DMS153 treated with DMSO at 0.1 percent for 48 hours (cell line): ENCODE measurements at regions not wholly inside any gene's neighbourhood (a gene's known extent, or its start where the extent isn't known, plus 50 kb on each side); places are given as distances from the start of the nearest gene placed in this dataset.

Source experiments
- DNase-seq: peaks from one replicate; lab custom pipeline; 2025; ENCODE audit not compliant: unreplicated experiment; lab: John Stamatoyannopoulos, UW

GRCh38 chr6:139608466-139609261 is 234.2 kb upstream of the CITED2 start:
- no peak for DNase-seq

- DNase-seq: no peak
These were observed 230.9 kb upstream of the CITED2 start for GRCh38 chr6:139605350-139605749.

DNA sequence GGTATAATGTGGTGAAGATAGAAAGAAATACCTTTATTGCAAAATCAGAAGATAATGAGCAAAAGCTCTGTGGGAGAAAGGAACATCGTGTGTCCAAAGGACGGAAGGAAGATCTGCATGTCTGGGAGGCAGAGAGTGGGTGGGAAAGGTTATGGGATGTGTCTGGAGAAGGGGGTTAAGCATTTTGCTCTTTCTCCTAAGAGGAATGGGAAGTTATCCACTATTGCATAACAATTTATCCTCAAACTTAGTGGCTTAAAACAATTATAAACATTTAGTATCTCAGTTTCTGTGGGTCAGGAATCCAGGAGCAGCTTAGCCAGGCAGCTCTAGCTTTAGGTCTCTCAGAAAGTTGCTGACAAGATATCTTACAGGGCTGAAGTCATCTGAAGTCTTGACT is 229.1 kb upstream of the CITED2 start:
- no peak for DNase-seq

- no peak for DNase-seq
These were observed 228.1 kb upstream of the CITED2 start for GRCh38 chr6:139602577-139602976.

DNA sequence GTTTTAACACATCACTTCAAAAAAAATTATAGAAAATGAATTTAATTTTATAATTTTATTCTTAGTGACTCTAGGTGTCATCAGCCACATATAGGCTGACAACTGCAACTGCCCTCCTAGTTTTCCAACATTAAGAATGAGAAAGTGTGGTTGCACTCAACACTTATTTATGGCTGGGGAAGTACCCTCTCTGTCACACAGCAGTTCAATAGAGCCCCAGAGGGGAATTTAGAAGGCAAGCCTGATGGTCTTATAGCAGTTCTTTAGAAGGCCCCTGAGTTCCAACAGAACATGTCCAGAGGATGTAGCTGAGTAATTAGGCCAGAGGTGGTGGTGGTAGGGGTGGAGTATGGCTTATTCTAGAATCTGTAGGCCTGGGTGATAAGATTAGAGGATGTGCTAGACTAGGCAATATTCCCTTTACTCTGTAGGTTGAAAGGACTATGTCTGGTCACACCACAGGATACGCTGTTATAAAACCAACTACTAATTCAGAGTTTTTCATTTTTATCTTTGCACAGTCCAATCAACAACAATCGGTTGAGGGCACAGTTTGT is 226.5 kb upstream of the CITED2 start:
- DNase-seq: no peak

DNA sequence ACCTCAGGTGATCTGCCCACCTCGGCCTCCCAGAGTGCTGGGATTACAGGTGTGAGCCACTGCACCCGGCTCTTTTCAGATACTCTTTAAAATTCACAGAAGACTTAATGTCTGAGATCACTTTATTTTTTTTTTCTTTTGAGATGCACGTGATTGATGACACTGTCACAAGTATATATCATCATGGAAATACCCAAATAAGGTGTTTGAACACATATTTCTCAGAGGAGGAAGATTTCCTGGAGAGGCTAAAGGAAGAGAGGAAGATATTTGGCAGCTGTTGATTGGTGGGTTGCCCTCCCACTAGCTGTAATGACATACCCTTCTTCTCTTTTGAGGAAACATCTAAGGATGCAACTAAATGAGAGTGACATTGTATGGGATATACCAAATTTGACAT is 225.9 kb upstream of the CITED2 start:
- no peak for DNase-seq

DNA sequence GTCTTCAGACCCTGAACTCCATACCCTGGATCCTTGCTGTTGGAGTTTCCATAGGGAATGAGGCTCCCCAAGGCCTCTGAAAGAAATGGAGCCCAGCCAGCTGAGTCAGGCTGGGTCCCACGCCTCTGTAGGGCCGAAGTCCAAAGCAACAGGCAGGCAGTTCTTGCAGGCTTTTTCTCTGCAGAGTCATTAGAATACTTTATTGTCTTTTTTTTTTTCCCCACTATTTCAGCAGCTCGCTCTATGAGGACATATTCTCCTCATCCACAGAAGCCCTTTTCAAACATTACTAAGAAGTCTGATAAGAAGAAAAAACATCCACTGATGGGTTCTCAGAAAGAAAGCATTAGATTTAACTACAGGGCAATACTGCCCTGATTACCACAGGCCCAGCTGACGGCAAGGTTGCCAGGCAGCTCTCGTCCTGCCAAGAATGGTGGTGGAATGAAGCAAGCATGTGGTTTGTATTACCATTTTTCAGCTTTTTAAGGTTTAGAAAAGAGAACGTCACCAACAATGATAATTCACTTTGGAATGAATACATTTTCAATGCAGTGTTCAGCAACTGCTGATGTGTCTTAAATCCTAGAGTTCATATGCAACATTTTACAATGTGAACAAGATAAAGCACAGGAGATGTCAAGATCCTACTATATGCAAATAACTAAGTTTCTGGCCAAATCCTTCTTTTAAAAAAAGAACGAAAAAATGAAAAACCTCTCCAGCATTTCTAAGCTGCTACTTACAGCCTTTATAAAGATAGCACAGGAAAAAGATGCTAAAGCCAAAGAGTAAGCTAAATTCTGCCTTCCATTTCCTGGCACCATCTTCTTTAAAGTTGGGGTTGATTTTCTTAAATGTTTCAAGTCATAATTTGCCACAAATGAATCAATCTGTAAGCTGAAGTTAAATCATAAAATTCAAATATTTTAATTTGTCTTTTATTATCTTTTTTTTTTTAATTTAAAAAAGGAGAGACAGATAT is 223.6 kb upstream of the CITED2 start:
- no peak for DNase-seq

GRCh38 chr6:139597087-139597763 is 222.8 kb upstream of the CITED2 start:
- DNase-seq: no peak

GRCh38 chr6:139595183-139595582 is 220.7 kb upstream of the CITED2 start:
- no peak for DNase-seq

DNA sequence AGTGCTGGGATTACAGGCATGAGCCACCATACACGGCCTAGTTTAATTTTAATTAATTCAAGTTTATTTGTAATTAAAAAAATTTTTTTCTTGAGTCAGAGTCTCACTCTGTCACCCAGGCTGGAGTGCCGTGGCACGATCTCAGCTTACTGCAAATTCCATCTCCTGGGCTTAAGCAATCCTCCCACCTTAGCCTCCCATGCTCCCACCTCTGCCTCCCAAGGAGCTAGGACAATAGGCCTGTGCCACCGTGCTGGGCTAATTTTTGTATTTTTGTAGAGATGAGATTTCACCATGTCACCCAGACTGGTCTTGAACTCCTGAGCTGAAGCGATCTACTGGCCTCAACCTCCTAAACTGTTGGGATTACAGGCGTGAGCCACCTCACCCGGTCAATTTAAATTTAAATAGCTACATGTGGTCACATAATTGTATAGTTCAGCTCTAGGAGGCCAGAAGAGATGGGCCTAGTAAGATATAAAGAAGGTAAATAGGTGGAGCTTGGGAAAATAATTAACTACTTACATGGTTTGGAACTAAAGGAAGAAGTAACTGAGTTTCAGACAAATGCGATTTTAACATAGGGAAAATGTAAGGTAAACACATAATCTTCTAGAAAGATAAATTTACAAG is 220.0 kb upstream of the CITED2 start:
- no peak for DNase-seq

- DNase-seq: no peak
These were observed 218.6 kb upstream of the CITED2 start for GRCh38 chr6:139593081-139593480.

- DNase-seq: no peak
These were observed 217.6 kb upstream of the CITED2 start for GRCh38 chr6:139592011-139592410.

DNA sequence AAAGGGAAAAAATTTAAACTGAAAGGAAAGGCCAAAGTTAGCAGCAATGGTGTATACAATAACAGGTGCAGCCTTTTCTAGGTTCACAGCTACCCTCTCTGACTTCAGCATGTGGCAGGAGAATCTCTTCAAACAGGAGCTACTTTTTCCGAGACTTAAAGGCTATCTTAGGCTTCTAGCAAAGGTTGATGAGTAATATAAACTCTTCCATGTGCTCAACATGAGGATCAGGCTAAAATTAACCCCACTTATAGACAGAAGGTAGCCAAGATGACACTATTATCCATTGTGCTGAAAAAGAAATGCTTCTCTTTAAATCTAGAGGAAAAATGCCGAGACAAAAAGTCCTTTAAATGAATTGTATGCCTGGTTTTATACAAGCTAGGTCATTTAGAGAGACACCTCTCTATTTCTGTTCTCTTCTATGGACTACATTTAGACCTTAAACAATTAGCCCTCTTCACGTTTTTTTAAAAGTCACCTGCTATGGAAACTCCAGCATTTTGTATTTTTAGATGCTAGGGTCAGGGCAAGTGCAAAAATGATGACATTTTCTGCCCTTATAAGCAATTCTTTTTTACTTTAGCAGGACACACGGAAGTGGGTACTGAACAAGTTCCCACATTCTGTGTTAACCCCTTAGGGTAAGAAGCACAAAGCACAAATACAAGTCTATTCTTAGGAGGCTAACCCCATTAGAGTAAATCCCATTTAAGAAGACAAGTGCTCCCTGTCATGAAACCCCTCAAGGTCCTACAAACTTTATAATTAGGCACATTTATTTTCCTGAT is 216.8 kb upstream of the CITED2 start:
- DNase-seq: no peak

DNA sequence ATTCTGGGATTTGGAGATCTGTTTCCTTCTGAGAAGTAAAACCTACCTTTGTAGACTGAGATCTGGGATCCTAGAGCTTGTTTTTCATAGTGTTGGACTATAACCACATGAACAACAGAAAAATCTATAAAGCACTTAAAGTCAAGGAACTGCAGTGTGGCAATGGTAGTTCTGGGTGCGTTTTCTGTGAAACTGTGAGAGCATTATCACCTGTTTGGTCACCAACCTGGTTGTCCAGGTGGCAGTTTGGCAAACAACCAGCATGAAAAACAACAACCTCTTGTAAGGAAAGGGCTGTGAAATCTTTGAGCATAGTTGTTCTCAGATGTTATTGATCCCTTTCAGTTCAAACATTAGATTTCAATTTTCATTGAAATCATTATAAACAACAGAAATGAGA is 215.8 kb upstream of the CITED2 start:
- no peak for DNase-seq

- DNase-seq: no peak
These were observed 214.5 kb upstream of the CITED2 start for GRCh38 chr6:139588734-139589593.

- peak; percentile 89 for DNase-seq
These were observed 213.7 kb upstream of the CITED2 start for GRCh38 chr6:139588076-139588639.

GRCh38 chr6:139587469-139587868 is 213.0 kb upstream of the CITED2 start:
- DNase-seq: no peak

- no peak for DNase-seq
These were observed 211.8 kb upstream of the CITED2 start for GRCh38 chr6:139586273-139586672.

- DNase-seq: no peak
These were observed 210.2 kb upstream of the CITED2 start for GRCh38 chr6:139584599-139584998.
